SK-N-SH treated with all-trans-retinoic acid at 6 μM for 48 hours (cell line): ENCODE measurements at regions not wholly inside any gene's neighbourhood (a gene's known extent, or its start where the extent isn't known, plus 50 kb on each side); places are given as distances from the start of the nearest gene placed in this dataset.

Experiments used
- ATAC-seq: fragments of 200-7000 bp; cut with Tn5 transposase; 3 replicates; pipeline ENCODE4 v1.9.1; 2020; ENCODE audit warnings: mild to moderate bottlenecking, moderate library complexity
- ARNTL ChIP-seq: fragments of 450-650 bp; formaldehyde crosslinking; IDR thresholded peaks from 2 replicates; pipeline ENCODE4 v1.5.0; 2020; ENCODE audit warnings: low read depth, mild to moderate bottlenecking, moderate library complexity, borderline replicate concordance
- BACH2 ChIP-seq: fragments of 250-450 bp; sonication (Bioruptor Pico); IDR thresholded peaks from 2 replicates; pipeline ENCODE4 v1.9.0; 2021; ENCODE audit warnings: mild to moderate bottlenecking, borderline replicate concordance
- CREB5 ChIP-seq: fragments of 250-450 bp; sonication (Bioruptor Pico); IDR thresholded peaks from 2 replicates; pipeline ENCODE4 v1.5.1; 2020; ENCODE audit warnings: low read depth, mild to moderate bottlenecking, moderate library complexity
- CSDC2 ChIP-seq: fragments of 250-450 bp; sonication (Bioruptor Pico); IDR thresholded peaks from 2 replicates; pipeline ENCODE4 v1.5.0; 2020; ENCODE audit warnings: mild to moderate bottlenecking, moderate library complexity
- CSRNP3 ChIP-seq: fragments of 250-450 bp; sonication (Bioruptor Pico); IDR thresholded peaks from 2 replicates; pipeline ENCODE4 v1.5.1; 2021; ENCODE audit warnings: mild to moderate bottlenecking, moderate library complexity
- ESRRG ChIP-seq: fragments of 250-450 bp; sonication (Bioruptor Pico); IDR thresholded peaks from 2 replicates; pipeline ENCODE4 v1.6.1; 2021; ENCODE audit warnings: mild to moderate bottlenecking
- ISL1 ChIP-seq: fragments of 250-450 bp; sonication (Bioruptor Pico); IDR thresholded peaks from 2 replicates; pipeline ENCODE4 v2.1.2; 2022; ENCODE audit warnings: mild to moderate bottlenecking, moderate library complexity
- OSR1 ChIP-seq: fragments of 250-450 bp; sonication (Bioruptor Pico); IDR thresholded peaks from 2 replicates; pipeline ENCODE4 v1.8.0; 2022; ENCODE audit warnings: moderate library complexity, mild to moderate bottlenecking, inconsistent platforms
- PATZ1 ChIP-seq: fragments of 250-450 bp; sonication (Bioruptor Pico); IDR thresholded peaks from 2 replicates; pipeline ENCODE4 v1.8.0; 2020; ENCODE audit warnings: mild to moderate bottlenecking, moderate library complexity, borderline replicate concordance
- POU6F1 ChIP-seq: fragments of 250-450 bp; sonication (Bioruptor Pico); IDR thresholded peaks from 2 replicates; pipeline ENCODE4 v1.8.0; 2021; ENCODE audit warnings: low read depth, mild to moderate bottlenecking, moderate library complexity, borderline replicate concordance
- PPARA ChIP-seq: fragments of 250-450 bp; sonication (Bioruptor Pico); IDR thresholded peaks from 2 replicates; pipeline ENCODE4 v1.5.0; 2020; ENCODE audit warnings: mild to moderate bottlenecking, borderline replicate concordance
- RARB ChIP-seq: fragments of 250-450 bp; sonication (Bioruptor Pico); IDR thresholded peaks from 2 replicates; pipeline ENCODE4 v1.8.0; 2021; ENCODE audit warnings: mild to moderate bottlenecking, moderate library complexity
- SNAI2 ChIP-seq: fragments of 250-450 bp; sonication (Bioruptor Pico); IDR thresholded peaks from 2 replicates; pipeline ENCODE4 v1.5.0; 2020; ENCODE audit warnings: mild to moderate bottlenecking, moderate library complexity
- TOX ChIP-seq: fragments of 250-450 bp; sonication (Bioruptor Pico); IDR thresholded peaks from 2 replicates; pipeline ENCODE4 v1.8.0; 2021; ENCODE audit warnings: mild to moderate bottlenecking, moderate library complexity, borderline replicate concordance
- TSHZ2 ChIP-seq: fragments of 250-450 bp; sonication (Bioruptor Pico); IDR thresholded peaks from 2 replicates; pipeline ENCODE4 v1.5.0; 2020; ENCODE audit warnings: mild to moderate bottlenecking, moderate library complexity
- ZFP30 ChIP-seq: fragments of 450-650 bp; formaldehyde crosslinking; IDR thresholded peaks from 2 replicates; pipeline ENCODE4 v1.5.0; 2022; ENCODE audit warnings: mild to moderate bottlenecking, moderate library complexity
- ZNF70 ChIP-seq: fragments of 450-650 bp; formaldehyde crosslinking; IDR thresholded peaks from 2 replicates; pipeline ENCODE4 v1.5.0; 2020; ENCODE audit warnings: mild to moderate bottlenecking, moderate library complexity
- ZNF8 ChIP-seq: fragments of 450-650 bp; formaldehyde crosslinking; IDR thresholded peaks from 2 replicates; pipeline ENCODE4 v1.5.0; 2020; ENCODE audit warnings: mild to moderate bottlenecking, moderate library complexity

- TF ChIP-seq CSRNP3 (no peak), ISL1 (CRISPR knock-in tag) (no peak), POU6F1 (CRISPR knock-in tag) (no peak), SNAI2 (no peak), RARB (CRISPR knock-in tag) (no peak), PATZ1 (no peak), ZNF70 (CRISPR knock-in tag) (no peak), ARNTL (CRISPR knock-in tag) (no peak), ZNF8 (CRISPR knock-in tag) (no peak), OSR1 (CRISPR knock-in tag) (no peak), TSHZ2 (CRISPR knock-in tag) (no peak), CSDC2 (CRISPR knock-in tag) (no peak), TOX (no peak), BACH2 (CRISPR knock-in tag) (no peak)
- ATAC-seq: no peak; the same call in 1 of the 3 replicates
These were observed 108.1 kb downstream of the KLF13 start for GRCh38 chr15:31434588-31435260.

GRCh38 chr15:31435261-31435911 is 108.8 kb downstream of the KLF13 start:
- ATAC-seq: peak; percentile 93
- TF ChIP-seq ZFP30 (CRISPR knock-in tag) (no peak), PPARA (CRISPR knock-in tag) (no peak), CREB5 (no peak)
- TF ChIP-seq, all 23 proteins: peak for 0

- no peak for TF ChIP-seq CSDC2 (CRISPR knock-in tag)
- TF ChIP-seq ZFP30 (CRISPR knock-in tag): no peak
- no peak for TF ChIP-seq CSRNP3
- no peak for TF ChIP-seq ESRRG (CRISPR knock-in tag)
- no peak for TF ChIP-seq SNAI2
- TF ChIP-seq ZNF8 (CRISPR knock-in tag): no peak
- TF ChIP-seq ARNTL (CRISPR knock-in tag): no peak
These were observed 109.4 kb downstream of the KLF13 start for GRCh38 chr15:31435912-31436628.

More at GRCh38 chr15:31435912-31436628, 109.4 kb downstream of the KLF13 start:
- no peak for ATAC-seq
